ENCODE measurements at regions not wholly inside any gene's neighbourhood (a gene's known extent, or its start where the extent isn't known, plus 50 kb on each side); places are given as distances from the start of the nearest gene placed in this dataset.
"Not testable (repeated sequence)": the region's sequence is repeated elsewhere in the genome, so short reads cannot be mapped to it uniquely, and the experiment has no call there.

DNA sequence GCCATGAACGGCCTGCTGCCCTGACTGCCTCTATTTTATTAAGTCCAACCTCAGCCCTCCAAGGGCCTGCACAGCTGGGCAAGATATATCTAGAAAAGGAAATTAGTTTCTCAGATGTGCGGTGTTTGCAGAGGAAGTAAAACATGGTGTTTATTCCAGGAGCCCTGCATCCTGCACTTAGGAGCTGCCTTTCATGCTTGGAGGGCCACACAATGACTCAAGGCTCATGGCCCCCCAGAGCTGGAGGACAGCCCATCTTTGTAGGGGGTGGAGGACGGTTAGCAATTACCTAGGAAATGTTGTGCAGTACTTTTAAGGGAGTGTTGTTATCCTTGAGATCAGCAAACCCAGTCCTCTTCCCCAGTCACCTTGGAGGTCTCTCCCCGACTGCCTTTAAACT lies 80.5 kb downstream of the COPRS start:
- no peaks in the 10 kb centered on the region for H3K27me3 ChIP-seq (ENCODE audit: insufficient read depth, low read length)
- H3K9ac ChIP-seq (ENCODE audit: low read depth, low read length) = no peak overlapping the region
- H3K4me1 ChIP-seq (ENCODE audit: insufficient read depth, low read length) = no peaks in the 10 kb centered on the region
- H3K4me3 ChIP-seq (ENCODE audit: low read length) = no peak overlapping the region
- peaks cover 3% of the 10 kb centered on the region; the same call in 1 of the 2 replicates for H3K9me3 ChIP-seq (ENCODE audit: insufficient read depth, low read depth, low read length)
- 96% methylated on average over 3 of the region's 4 CpGs for WGBS
- no peak overlapping the region for H3K27ac ChIP-seq (ENCODE audit: low read depth, low read length)
- no peaks in the 10 kb centered on the region for H3K36me3 ChIP-seq (ENCODE audit: insufficient read depth, low read length)

DNA sequence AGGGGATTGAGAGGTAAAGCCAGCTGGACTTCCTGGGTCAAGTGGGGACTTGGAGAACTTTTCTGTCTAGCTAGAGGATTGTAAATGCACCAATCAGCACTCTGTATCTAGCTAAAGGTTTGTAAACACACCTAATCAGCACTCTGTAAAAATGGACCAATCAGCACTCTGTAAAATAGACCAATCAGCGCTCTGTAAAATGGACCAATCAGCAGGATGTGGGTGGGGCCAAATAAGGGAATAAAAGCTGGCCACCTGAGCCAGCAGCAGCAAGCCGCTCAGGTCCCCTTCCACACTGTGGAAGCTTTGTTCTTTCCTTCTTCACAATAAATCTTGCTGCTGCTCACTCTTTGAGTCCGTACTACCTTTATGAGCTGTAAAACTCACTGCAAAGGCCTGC lies 87.7 kb downstream of the COPRS start:
- not testable (repeated sequence) for H3K27me3 ChIP-seq (ENCODE audit: insufficient read depth, low read length); H3K27ac ChIP-seq (ENCODE audit: low read depth, low read length); H3K4me1 ChIP-seq (ENCODE audit: insufficient read depth, low read length); H3K9me3 ChIP-seq (ENCODE audit: insufficient read depth, low read depth, low read length); H3K9ac ChIP-seq (ENCODE audit: low read depth, low read length); H3K36me3 ChIP-seq (ENCODE audit: insufficient read depth, low read length); H3K4me3 ChIP-seq (ENCODE audit: low read length)
- WGBS = 94% methylated on average over 3 of the region's 3 CpGs

DNA sequence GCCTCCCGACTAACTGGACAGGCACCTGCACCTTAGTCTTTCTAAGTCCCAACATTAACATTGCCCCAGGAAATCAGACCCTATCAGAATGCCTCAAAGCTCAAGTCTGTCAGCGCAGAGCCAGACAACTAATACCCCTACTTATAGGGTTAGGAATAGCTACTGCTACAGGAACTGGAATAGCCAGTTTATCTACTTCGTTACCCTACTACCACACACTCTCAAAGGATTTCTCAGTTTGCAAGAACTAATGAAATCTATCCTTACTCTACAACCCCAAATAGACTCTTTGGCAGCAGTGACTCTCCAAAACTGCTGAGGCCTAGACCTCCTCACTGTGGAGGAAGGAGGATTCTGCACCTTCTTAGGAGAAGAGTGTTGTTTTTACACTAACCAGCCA lies 88.5 kb downstream of the COPRS start:
- not testable (repeated sequence) for H3K4me1 ChIP-seq (ENCODE audit: insufficient read depth, low read length); H3K36me3 ChIP-seq (ENCODE audit: insufficient read depth, low read length); H3K9me3 ChIP-seq (ENCODE audit: insufficient read depth, low read depth, low read length); H3K27ac ChIP-seq (ENCODE audit: low read depth, low read length); H3K27me3 ChIP-seq (ENCODE audit: insufficient read depth, low read length); H3K4me3 ChIP-seq (ENCODE audit: low read length); H3K9ac ChIP-seq (ENCODE audit: low read depth, low read length)
- WGBS = 98% methylated on average over 3 of the region's 3 CpGs

DNA sequence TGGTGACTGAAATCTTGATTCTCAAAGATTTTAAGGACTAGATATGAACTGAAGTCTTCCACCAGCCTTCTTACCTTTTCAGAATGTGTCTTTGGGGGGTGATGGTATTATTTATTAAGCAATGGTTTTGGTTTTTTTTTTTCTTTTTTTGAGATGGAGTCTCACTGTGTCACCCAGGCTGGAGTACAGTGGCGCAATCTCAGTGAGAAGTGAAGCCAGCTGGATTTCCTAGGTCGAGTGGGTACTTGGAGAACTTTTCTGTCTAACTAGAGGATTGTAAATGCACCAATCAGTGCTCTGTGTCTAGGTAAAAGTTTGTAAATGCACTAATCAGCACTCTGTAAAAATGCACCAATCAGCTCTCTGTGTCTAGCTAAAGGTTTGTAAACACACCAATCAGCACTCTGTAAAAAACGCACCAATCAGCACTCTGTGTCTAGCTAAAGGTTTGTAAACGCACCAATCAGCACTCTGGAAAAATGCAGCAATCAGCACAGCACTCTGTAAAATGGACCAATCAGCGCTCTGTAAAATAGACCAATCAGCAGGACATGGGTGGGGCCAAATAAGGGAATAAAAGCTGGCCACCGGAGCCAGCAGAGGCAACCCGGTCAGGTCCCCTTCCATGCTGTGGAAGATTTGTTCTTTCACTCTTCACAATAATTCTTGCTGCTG lies 97.1 kb downstream of the COPRS start:
- H3K4me3 ChIP-seq (ENCODE audit: low read length); H3K9me3 ChIP-seq (ENCODE audit: insufficient read depth, low read depth, low read length); H3K9ac ChIP-seq (ENCODE audit: low read depth, low read length); H3K27me3 ChIP-seq (ENCODE audit: insufficient read depth, low read length); H3K4me1 ChIP-seq (ENCODE audit: insufficient read depth, low read length); H3K27ac ChIP-seq (ENCODE audit: low read depth, low read length); H3K36me3 ChIP-seq (ENCODE audit: insufficient read depth, low read length): not testable (repeated sequence)
- WGBS = 94% methylated on average over 7 of the region's 7 CpGs

DNA sequence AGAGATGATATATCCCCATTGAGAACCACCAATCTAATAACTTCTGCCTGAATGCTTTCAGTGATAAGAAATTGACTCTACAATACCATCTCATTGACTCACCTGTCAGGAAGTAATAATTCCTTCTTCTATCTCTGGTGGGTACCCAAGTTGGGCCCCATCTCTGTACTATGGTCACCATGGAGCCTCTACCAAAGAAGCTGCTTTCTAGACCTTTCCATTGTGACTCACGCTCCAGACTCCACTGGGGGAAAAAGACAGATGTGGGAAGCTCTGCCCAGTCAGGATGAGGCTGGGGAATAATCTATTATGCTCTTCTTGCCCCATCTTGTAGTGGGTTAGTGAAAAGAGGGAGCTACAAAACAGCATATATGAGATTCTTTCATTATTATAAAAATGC lies 100.4 kb downstream of the COPRS start:
- Histone ChIP-seq H3K4me1 (ENCODE audit: insufficient read depth, low read length) (no peaks in the 10 kb centered on the region), H3K36me3 (ENCODE audit: insufficient read depth, low read length) (no peaks in the 10 kb centered on the region), H3K4me3 (ENCODE audit: low read length) (no peak overlapping the region), H3K27me3 (ENCODE audit: insufficient read depth, low read length) (no peaks in the 10 kb centered on the region), H3K27ac (ENCODE audit: low read depth, low read length) (no peak overlapping the region), H3K9ac (ENCODE audit: low read depth, low read length) (no peak overlapping the region), H3K9me3 (ENCODE audit: insufficient read depth, low read depth, low read length) (no peaks in the 10 kb centered on the region)
- WGBS = 93% methylated on average over 1 of the region's 1 CpG

DNA sequence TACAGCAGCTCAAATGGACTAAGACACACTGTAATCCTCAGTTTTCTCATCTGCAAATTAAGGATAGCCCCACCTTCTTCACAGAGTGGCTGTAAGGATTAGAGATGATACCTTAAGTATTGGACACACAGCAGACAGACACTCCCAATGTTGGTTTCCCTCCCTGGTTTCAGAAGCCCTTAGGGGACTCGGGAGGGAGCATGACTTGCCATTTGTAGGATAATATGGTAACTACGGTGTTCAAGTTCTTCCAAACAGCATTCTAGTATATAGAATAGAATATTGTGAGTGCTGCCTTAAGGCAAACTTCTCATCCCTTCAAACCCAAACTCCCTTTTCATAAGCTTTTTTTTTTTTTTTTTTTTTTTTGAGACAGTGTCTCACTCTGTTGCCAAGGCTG lies 101.9 kb downstream of the COPRS start:
- H3K27me3 ChIP-seq (ENCODE audit: insufficient read depth, low read length) = no peaks in the 10 kb centered on the region
- no peaks in the 10 kb centered on the region for H3K9me3 ChIP-seq (ENCODE audit: insufficient read depth, low read depth, low read length)
- H3K9ac ChIP-seq (ENCODE audit: low read depth, low read length) = no peak overlapping the region
- WGBS = no CpG with 5 or more reads among the region's 2 CpGs
- H3K27ac ChIP-seq (ENCODE audit: low read depth, low read length) = no peak overlapping the region
- no peaks in the 10 kb centered on the region for H3K36me3 ChIP-seq (ENCODE audit: insufficient read depth, low read length)
- H3K4me3 ChIP-seq (ENCODE audit: low read length) = no peak overlapping the region
- H3K4me1 ChIP-seq (ENCODE audit: insufficient read depth, low read length) = no peaks in the 10 kb centered on the region

DNA sequence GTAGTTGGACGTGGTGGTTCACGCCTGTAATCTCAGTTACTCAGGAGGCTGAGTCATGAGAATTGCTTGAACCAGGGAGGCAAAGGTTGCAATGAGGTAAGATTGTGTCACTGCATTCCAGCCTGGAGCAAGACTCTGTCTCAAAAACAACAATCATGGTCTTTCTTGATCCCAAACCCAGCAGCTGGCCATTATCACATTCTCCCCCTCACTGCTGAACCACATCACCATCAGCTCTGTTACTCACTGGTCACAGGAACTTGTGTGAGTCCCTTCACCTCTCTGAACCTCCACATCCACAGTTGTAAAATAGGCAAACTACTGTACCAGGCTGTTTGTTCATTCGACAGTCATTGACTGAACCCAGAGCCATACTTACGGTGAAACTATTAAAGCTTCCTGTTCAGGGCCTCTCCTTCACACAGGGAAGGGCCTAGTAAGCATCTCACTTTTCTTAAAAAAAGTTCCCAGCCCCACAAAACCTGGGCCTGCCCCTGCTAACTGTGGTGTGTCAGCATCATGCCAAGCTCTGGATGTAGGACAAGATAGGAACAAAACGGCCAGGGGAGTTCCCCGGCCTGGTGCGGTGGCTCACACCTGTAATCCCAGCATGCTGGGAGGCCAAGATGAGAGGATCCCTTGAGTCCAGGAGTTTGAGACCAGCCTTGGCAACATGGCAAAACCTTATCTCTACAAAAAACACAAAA lies 104.7 kb downstream of the COPRS start:
- no peaks in the 10 kb centered on the region for H3K9me3 ChIP-seq (ENCODE audit: insufficient read depth, low read depth, low read length)
- H3K27ac ChIP-seq (ENCODE audit: low read depth, low read length) = no peak overlapping the region
- H3K4me3 ChIP-seq (ENCODE audit: low read length) = no peak overlapping the region
- no peaks in the 10 kb centered on the region for H3K36me3 ChIP-seq (ENCODE audit: insufficient read depth, low read length)
- 92% methylated on average over 7 of the region's 7 CpGs for WGBS
- H3K4me1 ChIP-seq (ENCODE audit: insufficient read depth, low read length) = no peaks in the 10 kb centered on the region
- H3K9ac ChIP-seq (ENCODE audit: low read depth, low read length) = no peak overlapping the region
- no peaks in the 10 kb centered on the region for H3K27me3 ChIP-seq (ENCODE audit: insufficient read depth, low read length)

DNA sequence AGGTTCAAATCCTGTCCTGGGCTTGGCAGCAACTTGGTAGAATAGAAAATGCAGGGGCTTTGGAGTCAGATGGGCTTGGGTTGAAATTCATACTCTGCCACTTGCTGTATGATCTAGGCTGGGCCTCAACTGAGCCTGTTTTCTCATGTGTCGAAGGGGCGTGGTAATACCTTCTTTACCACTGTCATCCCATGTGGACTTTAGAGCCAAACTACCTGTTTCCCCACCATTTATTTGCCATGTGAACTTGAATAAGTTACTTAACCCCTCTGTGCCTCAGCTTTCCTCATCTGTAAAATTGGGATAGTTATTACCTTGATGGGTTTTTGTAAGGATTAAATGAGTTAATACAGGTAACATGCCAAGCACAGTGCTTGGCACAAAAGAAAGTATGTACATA lies 106.0 kb downstream of the COPRS start:
- Histone ChIP-seq H3K27ac (ENCODE audit: low read depth, low read length) (no peak overlapping the region), H3K9me3 (ENCODE audit: insufficient read depth, low read depth, low read length) (no peaks in the 10 kb centered on the region), H3K36me3 (ENCODE audit: insufficient read depth, low read length) (no peaks in the 10 kb centered on the region), H3K4me1 (ENCODE audit: insufficient read depth, low read length) (no peaks in the 10 kb centered on the region), H3K4me3 (ENCODE audit: low read length) (no peak overlapping the region), H3K9ac (ENCODE audit: low read depth, low read length) (no peak overlapping the region), H3K27me3 (ENCODE audit: insufficient read depth, low read length) (no peaks in the 10 kb centered on the region)
- 92% methylated on average over 2 of the region's 2 CpGs for WGBS

DNA sequence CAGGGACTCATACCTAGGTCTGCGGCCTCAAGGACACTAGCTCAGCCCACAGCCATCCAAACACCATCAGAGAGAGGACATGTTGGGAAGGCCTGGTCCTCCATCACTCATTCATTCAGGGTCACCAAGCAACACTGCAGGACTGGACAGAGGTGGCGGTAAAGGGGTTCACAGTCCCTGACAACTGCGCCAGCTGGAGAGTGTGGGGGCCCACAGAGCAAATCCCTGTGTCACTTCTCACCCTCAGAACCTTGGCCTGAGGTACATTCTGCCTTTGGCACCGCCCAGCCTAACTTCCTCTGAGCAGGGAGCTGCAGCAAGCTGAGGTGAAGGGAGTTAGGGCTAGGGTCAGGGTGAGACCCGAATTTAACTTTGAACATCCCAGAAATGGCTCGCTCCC lies 106.5 kb downstream of the COPRS start:
- Histone ChIP-seq H3K4me1 (ENCODE audit: insufficient read depth, low read length) (no peaks in the 10 kb centered on the region), H3K27me3 (ENCODE audit: insufficient read depth, low read length) (no peaks in the 10 kb centered on the region), H3K4me3 (ENCODE audit: low read length) (no peak overlapping the region), H3K27ac (ENCODE audit: low read depth, low read length) (no peak overlapping the region), H3K9ac (ENCODE audit: low read depth, low read length) (no peak overlapping the region), H3K36me3 (ENCODE audit: insufficient read depth, low read length) (no peaks in the 10 kb centered on the region), H3K9me3 (ENCODE audit: insufficient read depth, low read depth, low read length) (no peaks in the 10 kb centered on the region)
- 96% methylated on average over 6 of the region's 6 CpGs for WGBS

DNA sequence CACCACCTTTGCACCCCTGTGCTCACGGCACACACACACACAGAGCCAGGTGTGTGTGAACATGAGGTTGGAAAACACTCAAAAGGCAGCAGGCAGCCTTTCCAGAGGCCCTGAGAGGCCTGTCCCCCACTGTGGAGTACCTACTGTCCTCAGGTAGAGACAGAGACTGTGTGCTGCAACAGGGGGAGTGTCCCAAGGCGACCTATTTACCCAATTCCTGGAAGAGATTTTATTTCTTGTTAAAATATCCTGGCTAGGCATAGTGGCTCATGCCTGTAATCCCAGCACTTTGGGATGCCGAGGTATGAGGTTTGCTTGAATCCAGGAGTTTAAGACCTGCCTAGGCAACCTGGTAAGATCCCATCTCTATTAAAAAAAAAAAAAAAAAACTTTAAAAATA lies 108.5 kb downstream of the COPRS start:
- H3K4me1 ChIP-seq (ENCODE audit: insufficient read depth, low read length) = no peaks in the 10 kb centered on the region
- no peaks in the 10 kb centered on the region for H3K9me3 ChIP-seq (ENCODE audit: insufficient read depth, low read depth, low read length)
- no peaks in the 10 kb centered on the region for H3K36me3 ChIP-seq (ENCODE audit: insufficient read depth, low read length)
- H3K9ac ChIP-seq (ENCODE audit: low read depth, low read length) = no peak overlapping the region
- H3K27me3 ChIP-seq (ENCODE audit: insufficient read depth, low read length) = no peaks in the 10 kb centered on the region
- WGBS = 97% methylated on average over 3 of the region's 3 CpGs
- H3K4me3 ChIP-seq (ENCODE audit: low read length) = no peak overlapping the region
- no peak overlapping the region for H3K27ac ChIP-seq (ENCODE audit: low read depth, low read length)

DNA sequence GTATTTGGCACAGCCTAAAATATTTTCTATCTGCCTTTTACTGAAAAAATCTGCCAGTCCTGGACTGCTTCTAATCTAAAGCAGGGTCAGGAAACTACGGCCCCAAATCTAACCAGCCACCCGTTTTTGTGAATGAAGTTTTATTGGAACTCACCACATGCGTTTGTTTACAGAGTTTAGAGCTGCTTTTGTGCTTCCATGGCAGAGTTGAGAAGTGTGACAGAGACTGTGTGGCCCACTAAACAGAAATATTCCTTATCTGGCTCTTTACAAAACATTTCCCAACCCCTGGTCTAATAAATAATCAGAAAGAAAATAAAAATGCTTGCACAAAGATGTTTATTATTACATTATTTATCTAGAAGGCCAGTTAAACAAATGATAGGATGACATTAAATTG lies 110.2 kb downstream of the COPRS start:
- Histone ChIP-seq H3K4me1 (ENCODE audit: insufficient read depth, low read length) (peaks cover 7% of the 10 kb centered on the region; the same call in 1 of the 2 replicates), H3K4me3 (ENCODE audit: low read length) (no peak overlapping the region), H3K9ac (ENCODE audit: low read depth, low read length) (no peak overlapping the region), H3K27me3 (ENCODE audit: insufficient read depth, low read length) (no peaks in the 10 kb centered on the region), H3K36me3 (ENCODE audit: insufficient read depth, low read length) (no peaks in the 10 kb centered on the region), H3K9me3 (ENCODE audit: insufficient read depth, low read depth, low read length) (no peaks in the 10 kb centered on the region), H3K27ac (ENCODE audit: low read depth, low read length) (no peak overlapping the region)
- WGBS = 83% methylated on average over 3 of the region's 3 CpGs

Measured in HUES64 (cell line).